HUES48 (cell line): ENCODE measurements at regions not wholly inside any gene's neighbourhood (a gene's known extent, or its start where the extent isn't known, plus 50 kb on each side); places are given as distances from the start of the nearest gene placed in this dataset.

ENCODE experiments used
- H3K27ac ChIP-seq: one replicate; pipeline ENCODE4 v1.7.0; 2013; ENCODE audit warnings: low read depth, low read length, inconsistent platforms
- H3K27me3 ChIP-seq: 2 replicates; pipeline ENCODE4 v1.6.1; 2013; ENCODE audit warnings: mild to moderate bottlenecking, low read length; ENCODE audit not compliant: control insufficient read depth, insufficient read depth
- H3K36me3 ChIP-seq: 2 replicates; pipeline ENCODE4 v1.6.1; 2013; ENCODE audit warnings: low read length; ENCODE audit not compliant: control insufficient read depth, insufficient read depth
- H3K4me1 ChIP-seq: 2 replicates; pipeline ENCODE4 v1.6.1; 2013; ENCODE audit warnings: mild to moderate bottlenecking, low read length; ENCODE audit not compliant: control insufficient read depth, insufficient read depth
- H3K4me3 ChIP-seq: 2 replicates; pipeline ENCODE4 v1.5.1; 2013; ENCODE audit warnings: mild to moderate bottlenecking, low read depth, low read length
- H3K9ac ChIP-seq: 2 replicates; pipeline ENCODE4 v1.6.1; 2013; ENCODE audit warnings: mild to moderate bottlenecking, low read depth, low read length, moderate library complexity
- H3K9me3 ChIP-seq: 2 replicates; pipeline ENCODE4 v1.6.1; 2013; ENCODE audit warnings: low read length; ENCODE audit not compliant: control insufficient read depth, insufficient read depth

DNA sequence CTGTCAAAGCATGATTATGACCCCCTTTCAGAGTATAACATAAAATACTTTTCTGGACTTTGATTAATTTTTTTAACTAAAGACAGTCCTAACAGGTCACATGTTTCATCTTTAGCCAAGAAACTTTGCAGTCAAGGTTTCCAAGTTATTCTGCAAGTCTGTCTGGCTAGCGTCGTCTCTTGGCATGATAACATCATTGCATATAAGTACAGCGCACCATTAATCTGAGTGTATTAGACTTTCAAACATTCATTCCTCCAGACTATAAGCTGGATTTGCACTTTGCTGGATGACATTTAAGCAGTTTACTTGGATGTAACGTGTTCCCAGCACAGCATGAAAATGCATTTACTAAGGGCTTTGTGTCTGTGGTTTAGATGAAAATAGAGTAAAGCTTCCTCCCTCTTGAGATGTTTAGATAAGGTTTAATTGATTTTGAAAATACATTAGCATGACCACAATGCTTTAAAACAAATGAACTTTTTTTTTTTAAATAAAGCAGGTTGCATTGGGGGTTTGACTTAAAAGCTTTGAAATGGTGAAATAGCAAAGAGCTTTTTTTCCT is 349.0 kb upstream of the MTPN start:
- H3K36me3 ChIP-seq, result no peaks in the 10 kb centered on the region
- no peak overlapping the region for H3K4me3 ChIP-seq
- no peaks in the 10 kb centered on the region for H3K4me1 ChIP-seq
- H3K27ac ChIP-seq, result no peak overlapping the region
- H3K27me3 ChIP-seq, result no peaks in the 10 kb centered on the region
- no peaks in the 10 kb centered on the region for H3K9me3 ChIP-seq
- no peak overlapping the region for H3K9ac ChIP-seq

DNA sequence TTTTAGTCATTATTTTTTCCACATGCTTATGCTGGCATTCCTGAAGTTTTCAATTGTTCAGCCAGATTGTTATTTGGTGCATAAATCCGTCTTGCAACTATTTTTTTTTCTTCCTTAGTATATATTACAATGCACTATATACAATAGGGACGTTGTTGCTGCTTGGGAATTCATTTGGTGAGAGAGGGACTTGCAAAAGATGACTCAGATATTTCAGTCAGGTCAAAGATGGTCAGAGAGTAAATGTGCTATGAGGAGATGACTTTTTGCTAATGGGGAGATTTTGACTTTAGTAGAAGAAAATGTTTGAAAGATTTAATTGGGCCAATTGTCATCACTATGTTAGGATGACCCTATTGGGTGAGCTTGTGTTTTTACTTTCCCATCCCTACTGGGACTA is 348.4 kb upstream of the MTPN start:
- Histone ChIP-seq H3K4me1 (no peaks in the 10 kb centered on the region), H3K4me3 (no peak overlapping the region), H3K27ac (no peak overlapping the region), H3K27me3 (no peaks in the 10 kb centered on the region), H3K9ac (no peak overlapping the region), H3K9me3 (no peaks in the 10 kb centered on the region), H3K36me3 (no peaks in the 10 kb centered on the region)

DNA sequence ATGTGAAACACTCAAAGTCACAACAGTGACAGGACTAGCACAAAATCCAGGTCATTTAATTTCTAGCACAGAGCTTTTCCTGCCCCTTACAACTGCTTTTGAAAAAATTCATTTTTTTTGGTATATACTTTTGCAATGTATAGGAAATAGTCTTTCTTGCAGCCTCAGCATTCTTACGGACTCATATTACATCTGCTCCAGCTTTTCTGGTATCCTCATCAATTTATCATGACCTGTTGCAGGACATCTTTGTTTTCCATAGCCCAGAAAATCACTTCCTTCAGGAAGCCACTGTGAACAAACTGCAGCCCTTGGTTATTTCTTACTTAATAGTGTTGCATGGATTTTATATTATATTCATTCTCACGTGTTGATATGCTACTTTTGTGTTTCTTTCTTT is 347.9 kb upstream of the MTPN start:
- H3K4me1 ChIP-seq, result no peaks in the 10 kb centered on the region
- no peaks in the 10 kb centered on the region for H3K9me3 ChIP-seq
- no peaks in the 10 kb centered on the region for H3K36me3 ChIP-seq
- no peak overlapping the region for H3K27ac ChIP-seq
- no peak overlapping the region for H3K9ac ChIP-seq
- H3K4me3 ChIP-seq, result no peak overlapping the region
- no peaks in the 10 kb centered on the region for H3K27me3 ChIP-seq

DNA sequence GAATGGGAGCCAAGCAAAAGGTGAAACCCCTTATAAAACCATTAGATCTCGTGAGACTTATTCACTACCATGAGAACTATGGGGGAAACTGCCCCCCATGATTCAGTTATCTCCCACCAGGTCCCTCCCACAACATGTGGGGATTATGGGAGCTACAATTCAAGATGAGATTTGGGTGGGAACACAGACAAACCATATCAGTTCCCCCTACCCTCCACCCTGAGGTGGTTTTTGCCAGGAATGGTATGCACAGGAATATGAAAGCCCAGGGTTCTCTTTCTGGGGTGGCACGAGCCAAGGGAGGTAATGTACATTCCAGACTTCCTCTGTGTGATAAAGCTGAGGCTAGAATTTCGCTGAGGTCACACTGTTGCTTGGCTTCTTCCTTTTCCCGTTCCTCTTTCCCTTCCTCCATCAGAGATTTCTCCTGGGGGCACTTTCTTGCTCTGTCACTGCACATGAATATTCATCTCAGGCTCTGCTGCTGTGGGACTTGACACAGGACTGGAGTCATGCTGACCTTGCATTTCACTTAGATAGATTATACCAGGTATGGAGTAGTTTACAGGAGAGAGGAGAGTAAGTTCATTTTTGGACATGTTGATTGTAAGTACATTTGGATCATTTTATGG is 347.0 kb upstream of the MTPN start:
- H3K4me1 ChIP-seq, result no peaks in the 10 kb centered on the region
- no peak overlapping the region for H3K27ac ChIP-seq
- H3K27me3 ChIP-seq, result no peaks in the 10 kb centered on the region
- H3K9ac ChIP-seq, result no peak overlapping the region
- H3K36me3 ChIP-seq, result no peaks in the 10 kb centered on the region
- H3K9me3 ChIP-seq, result no peaks in the 10 kb centered on the region
- no peak overlapping the region for H3K4me3 ChIP-seq

- H3K9me3 ChIP-seq, result peaks cover 5% of the 10 kb centered on the region; the same call in 1 of the 2 replicates
- no peaks in the 10 kb centered on the region for H3K36me3 ChIP-seq
- no peaks in the 10 kb centered on the region for H3K4me1 ChIP-seq
- no peak overlapping the region for H3K27ac ChIP-seq
- no peak overlapping the region for H3K4me3 ChIP-seq
- H3K9ac ChIP-seq, result no peak overlapping the region
- no peaks in the 10 kb centered on the region for H3K27me3 ChIP-seq
Observed at GRCh38 chr7:136312592-136312991, 335.4 kb upstream of the MTPN start.

DNA sequence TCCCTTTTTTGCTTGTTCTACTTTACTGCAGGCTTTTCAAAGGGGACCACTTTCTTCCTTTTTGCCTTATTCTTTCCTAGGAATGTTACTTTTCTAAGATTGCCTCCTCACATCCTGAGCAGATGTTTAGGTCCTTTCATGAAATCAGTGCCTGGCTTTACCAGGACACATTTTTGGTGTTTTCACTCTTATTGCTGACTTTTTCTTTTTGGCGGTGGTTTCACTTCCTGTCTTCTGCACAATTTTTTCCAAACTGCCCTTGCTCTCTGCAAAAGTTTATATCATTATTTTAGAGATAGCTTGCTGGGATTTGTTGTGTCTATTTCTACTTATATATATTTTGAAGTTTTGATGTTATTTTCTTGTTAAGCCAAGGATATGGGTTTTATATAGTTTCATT is 332.2 kb upstream of the MTPN start:
- peaks cover 5% of the 10 kb centered on the region; the same call in 1 of the 2 replicates for H3K9me3 ChIP-seq
- no peaks in the 10 kb centered on the region for H3K27me3 ChIP-seq
- no peaks in the 10 kb centered on the region for H3K4me1 ChIP-seq
- H3K4me3 ChIP-seq, result no peak overlapping the region
- H3K9ac ChIP-seq, result no peak overlapping the region
- H3K36me3 ChIP-seq, result no peaks in the 10 kb centered on the region
- no peak overlapping the region for H3K27ac ChIP-seq

DNA sequence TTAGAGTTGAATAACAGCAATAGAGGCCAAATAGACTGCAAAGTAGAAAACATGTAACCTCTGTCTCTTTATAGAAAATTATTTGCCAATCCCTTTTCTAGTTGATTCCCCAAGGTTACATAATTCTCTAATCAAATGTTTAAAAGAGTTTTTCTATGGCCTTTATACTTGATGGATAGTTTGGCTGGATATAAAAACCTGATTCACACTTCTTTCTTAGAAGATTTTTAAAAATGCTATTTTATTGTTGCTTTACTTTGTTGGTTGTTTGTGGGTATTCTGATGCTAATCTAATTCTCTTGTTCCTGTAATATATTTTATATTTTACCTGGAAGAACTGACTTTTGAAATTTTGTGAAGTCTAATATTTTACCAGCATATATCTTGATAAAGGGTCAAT is 331.1 kb upstream of the MTPN start:
- H3K36me3 ChIP-seq, result no peaks in the 10 kb centered on the region
- no peak overlapping the region for H3K9ac ChIP-seq
- no peaks in the 10 kb centered on the region for H3K27me3 ChIP-seq
- no peak overlapping the region for H3K27ac ChIP-seq
- peaks cover 5% of the 10 kb centered on the region; the same call in 1 of the 2 replicates for H3K9me3 ChIP-seq
- H3K4me3 ChIP-seq, result no peak overlapping the region
- H3K4me1 ChIP-seq, result no peaks in the 10 kb centered on the region

GRCh38 chr7:136303162-136303561 is 326.0 kb upstream of the MTPN start:
- H3K4me1 ChIP-seq, result no peaks in the 10 kb centered on the region
- H3K9me3 ChIP-seq, result no peaks in the 10 kb centered on the region
- no peaks in the 10 kb centered on the region for H3K36me3 ChIP-seq
- no peak overlapping the region for H3K4me3 ChIP-seq
- H3K27me3 ChIP-seq, result no peaks in the 10 kb centered on the region
- no peak overlapping the region for H3K27ac ChIP-seq
- H3K9ac ChIP-seq, result no peak overlapping the region

GRCh38 chr7:136302049-136302448 is 324.9 kb upstream of the MTPN start:
- Histone ChIP-seq H3K4me1 (no peaks in the 10 kb centered on the region), H3K4me3 (no peak overlapping the region), H3K9me3 (no peaks in the 10 kb centered on the region)

GRCh38 chr7:136294977-136295376 is 317.8 kb upstream of the MTPN start:
- no peaks in the 10 kb centered on the region for H3K27me3 ChIP-seq
- no peak overlapping the region for H3K27ac ChIP-seq
- no peaks in the 10 kb centered on the region for H3K9me3 ChIP-seq
- peaks cover 5% of the 10 kb centered on the region; the same call in 1 of the 2 replicates for H3K4me1 ChIP-seq
- H3K4me3 ChIP-seq, result no peak overlapping the region
- H3K9ac ChIP-seq, result no peak overlapping the region
- no peaks in the 10 kb centered on the region for H3K36me3 ChIP-seq

More at GRCh38 chr7:136302049-136302448, 324.9 kb upstream of the MTPN start:
- Histone ChIP-seq H3K27me3 (no peaks in the 10 kb centered on the region), H3K27ac (no peak overlapping the region), H3K9ac (no peak overlapping the region), H3K36me3 (no peaks in the 10 kb centered on the region)

GRCh38 chr7:136293841-136294391 is 316.8 kb upstream of the MTPN start:
- no peak overlapping the region for H3K9ac ChIP-seq
- H3K27ac ChIP-seq, result no peak overlapping the region
- no peaks in the 10 kb centered on the region for H3K27me3 ChIP-seq
- peaks cover 5% of the 10 kb centered on the region; the same call in 1 of the 2 replicates for H3K4me1 ChIP-seq
- H3K36me3 ChIP-seq, result no peaks in the 10 kb centered on the region
- no peak overlapping the region for H3K4me3 ChIP-seq
- no peaks in the 10 kb centered on the region for H3K9me3 ChIP-seq
